OCI-LY1 (cell line): ENCODE measurements at regions not wholly inside any gene's neighbourhood (a gene's known extent, or its start where the extent isn't known, plus 50 kb on each side); places are given as distances from the start of the nearest gene placed in this dataset.

Experiments used
- H2AFZ ChIP-seq: fragments of 200-600 bp; sonication (generic), shearing (Covaris generic); 2 replicates; pipeline ENCODE4 v1.6.0; 2014; ENCODE audit warnings: antibody characterized with exemption, mild to moderate bottlenecking, low read length
- H3F3A ChIP-seq: fragments of 200-600 bp; sonication (generic), shearing (Covaris generic); 2 replicates; pipeline ENCODE4 v1.6.0; 2014; ENCODE audit warnings: mild to moderate bottlenecking, antibody characterized with exemption, low read length, moderate library complexity; ENCODE audit not compliant: insufficient read depth
- H3K27ac ChIP-seq: fragments of 200-600 bp; sonication (generic); 2 replicates; pipeline ENCODE4 v1.5.1; 2014; ENCODE audit warnings: low read length, mixed run types, mild to moderate bottlenecking, low read depth; ENCODE audit not compliant: poor library complexity, severe bottlenecking
- H3K27me3 ChIP-seq: fragments of 200-600 bp; sonication (generic); 2 replicates; pipeline ENCODE4 v1.6.0; 2014; ENCODE audit warnings: antibody characterized with exemption, mild to moderate bottlenecking, low read length, moderate library complexity; ENCODE audit not compliant: insufficient read depth
- H3K36me3 ChIP-seq: fragments of 200-600 bp; sonication (generic); 2 replicates; pipeline ENCODE4 v1.6.1; 2014; ENCODE audit warnings: mild to moderate bottlenecking, antibody characterized with exemption, low read length, moderate library complexity, mixed read lengths; ENCODE audit not compliant: insufficient read depth
- H3K4me1 ChIP-seq: fragments of 200-600 bp; sonication (generic); 2 replicates; pipeline ENCODE4 v1.5.1; 2014; ENCODE audit warnings: mild to moderate bottlenecking, low read length, moderate library complexity; ENCODE audit not compliant: insufficient read depth, severe bottlenecking
- H3K4me2 ChIP-seq: fragments of 200-600 bp; sonication (generic), shearing (Covaris generic); 2 replicates; pipeline ENCODE4 v1.6.1; 2014; ENCODE audit warnings: low read length
- H3K4me3 ChIP-seq: fragments of 200-600 bp; sonication (generic); 2 replicates; pipeline ENCODE4 v1.5.1; 2014; ENCODE audit warnings: low read length, low read depth, mild to moderate bottlenecking, mixed read lengths; ENCODE audit not compliant: poor library complexity, severe bottlenecking
- H3K79me2 ChIP-seq: fragments of 200-600 bp; shearing (Covaris generic); 2 replicates; pipeline ENCODE4 v1.6.1; 2016; ENCODE audit warnings: mixed run types, low read length, mixed read lengths; ENCODE audit not compliant: insufficient read depth
- H3K9ac ChIP-seq: fragments of 200-600 bp; sonication (generic), shearing (Covaris generic); 2 replicates; pipeline ENCODE4 v1.6.1; 2014; ENCODE audit warnings: mild to moderate bottlenecking, low read length, mixed read lengths
- H3K9me2 ChIP-seq: fragments of 200-600 bp; sonication (generic), shearing (Covaris generic); 2 replicates; pipeline ENCODE4 v1.6.1; 2014; ENCODE audit warnings: low read depth, mild to moderate bottlenecking, low read length, mixed read lengths
- H3K9me3 ChIP-seq: fragments of 200-600 bp; shearing (Covaris generic); 2 replicates; pipeline ENCODE4 v1.6.1; 2014; ENCODE audit warnings: low read length, mixed read lengths
- H4K20me1 ChIP-seq: fragments of 200-600 bp; sonication (generic), shearing (Covaris generic); 2 replicates; pipeline ENCODE4 v1.6.0; 2016; ENCODE audit warnings: mild to moderate bottlenecking, low read length; ENCODE audit not compliant: insufficient read depth
- EZH2 ChIP-seq: fragments of 200-600 bp; sonication (generic), shearing (Covaris generic); IDR thresholded peaks from 2 replicates; pipeline ENCODE4 v1.8.0; 2017; ENCODE audit warnings: borderline replicate concordance, mixed run types, mild to moderate bottlenecking, antibody characterized with exemption, low read length, moderate library complexity, mixed read lengths
- TF ChIP-seq, protein P1 (sequence below): fragments of 200-600 bp; sonication (generic), shearing (Covaris generic); IDR thresholded peaks from 2 replicates; pipeline ENCODE4 v1.5.1; 2017; ENCODE audit warnings: mild to moderate bottlenecking, antibody characterized with exemption, low read length, moderate library complexity, mixed read lengths

DNA sequence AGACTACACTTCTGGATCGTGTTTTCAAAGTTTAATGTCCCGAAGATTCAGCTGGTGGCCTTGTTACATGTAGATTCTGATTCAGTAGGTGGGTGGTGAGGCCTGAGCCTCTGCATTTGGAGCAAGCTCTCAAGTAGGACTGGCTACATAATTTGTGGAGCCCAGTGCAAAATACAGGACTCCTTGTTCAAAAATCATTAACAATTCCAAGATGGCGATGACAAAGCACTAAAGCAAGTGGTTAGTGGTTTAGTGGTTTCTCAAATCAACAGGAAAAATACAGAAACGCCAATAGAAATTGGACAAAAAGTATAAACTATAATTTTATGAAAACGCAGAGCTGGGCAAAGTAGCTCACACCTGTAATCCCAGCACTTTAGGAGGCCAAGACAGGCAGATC is 133.7 kb upstream of the STMND1 start:
- Histone ChIP-seq H3K79me2 (no peaks in the 10 kb centered on the region), H2AFZ (no peak overlapping the region), H3K9ac (no peak overlapping the region), H3F3A (no peaks in the 10 kb centered on the region), H3K27ac (no peak overlapping the region), H3K27me3 (0 out of 2 replicates have a peak, but pooled peaks cover 2% of the 10 kb centered on the region), H3K4me1 (no peaks in the 10 kb centered on the region), H3K4me2 (no peak overlapping the region), H3K36me3 (no peaks in the 10 kb centered on the region), H4K20me1 (no peaks in the 10 kb centered on the region), H3K9me3 (no peaks in the 10 kb centered on the region), H3K4me3 (no peak overlapping the region), H3K9me2 (no peaks in the 10 kb centered on the region)
- TF ChIP-seq, protein P1, sequence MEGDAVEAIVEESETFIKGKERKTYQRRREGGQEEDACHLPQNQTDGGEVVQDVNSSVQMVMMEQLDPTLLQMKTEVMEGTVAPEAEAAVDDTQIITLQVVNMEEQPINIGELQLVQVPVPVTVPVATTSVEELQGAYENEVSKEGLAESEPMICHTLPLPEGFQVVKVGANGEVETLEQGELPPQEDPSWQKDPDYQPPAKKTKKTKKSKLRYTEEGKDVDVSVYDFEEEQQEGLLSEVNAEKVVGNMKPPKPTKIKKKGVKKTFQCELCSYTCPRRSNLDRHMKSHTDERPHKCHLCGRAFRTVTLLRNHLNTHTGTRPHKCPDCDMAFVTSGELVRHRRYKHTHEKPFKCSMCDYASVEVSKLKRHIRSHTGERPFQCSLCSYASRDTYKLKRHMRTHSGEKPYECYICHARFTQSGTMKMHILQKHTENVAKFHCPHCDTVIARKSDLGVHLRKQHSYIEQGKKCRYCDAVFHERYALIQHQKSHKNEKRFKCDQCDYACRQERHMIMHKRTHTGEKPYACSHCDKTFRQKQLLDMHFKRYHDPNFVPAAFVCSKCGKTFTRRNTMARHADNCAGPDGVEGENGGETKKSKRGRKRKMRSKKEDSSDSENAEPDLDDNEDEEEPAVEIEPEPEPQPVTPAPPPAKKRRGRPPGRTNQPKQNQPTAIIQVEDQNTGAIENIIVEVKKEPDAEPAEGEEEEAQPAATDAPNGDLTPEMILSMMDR, result no peak
- no peak for TF ChIP-seq EZH2

DNA sequence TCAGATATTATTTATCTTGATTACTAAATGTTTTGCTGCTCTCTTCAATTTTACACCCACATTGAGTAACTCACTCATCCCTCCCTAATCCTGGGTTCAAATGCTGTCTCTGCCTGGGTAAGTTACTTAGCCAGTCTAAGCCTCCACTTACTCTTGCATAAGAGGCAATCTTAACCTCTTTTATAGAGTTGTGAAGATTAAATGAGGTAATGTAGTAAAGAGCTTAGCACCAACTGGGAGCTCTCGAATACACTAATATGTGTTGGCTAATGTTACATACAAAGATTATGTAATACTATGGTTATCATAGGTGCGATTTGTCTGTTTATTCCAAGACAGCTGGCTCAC is 134.4 kb upstream of the STMND1 start:
- Histone ChIP-seq H3K9ac (no peak overlapping the region), H3K4me2 (no peak overlapping the region), H3K4me3 (no peak overlapping the region), H3K27me3 (no peaks in the 10 kb centered on the region), H4K20me1 (no peaks in the 10 kb centered on the region), H3K9me2 (no peaks in the 10 kb centered on the region), H3F3A (no peaks in the 10 kb centered on the region), H2AFZ (no peak overlapping the region), H3K27ac (no peak overlapping the region), H3K36me3 (no peaks in the 10 kb centered on the region), H3K4me1 (no peaks in the 10 kb centered on the region), H3K79me2 (no peaks in the 10 kb centered on the region), H3K9me3 (no peaks in the 10 kb centered on the region)
- TF ChIP-seq, protein P1, result no peak
- TF ChIP-seq EZH2, result no peak

DNA sequence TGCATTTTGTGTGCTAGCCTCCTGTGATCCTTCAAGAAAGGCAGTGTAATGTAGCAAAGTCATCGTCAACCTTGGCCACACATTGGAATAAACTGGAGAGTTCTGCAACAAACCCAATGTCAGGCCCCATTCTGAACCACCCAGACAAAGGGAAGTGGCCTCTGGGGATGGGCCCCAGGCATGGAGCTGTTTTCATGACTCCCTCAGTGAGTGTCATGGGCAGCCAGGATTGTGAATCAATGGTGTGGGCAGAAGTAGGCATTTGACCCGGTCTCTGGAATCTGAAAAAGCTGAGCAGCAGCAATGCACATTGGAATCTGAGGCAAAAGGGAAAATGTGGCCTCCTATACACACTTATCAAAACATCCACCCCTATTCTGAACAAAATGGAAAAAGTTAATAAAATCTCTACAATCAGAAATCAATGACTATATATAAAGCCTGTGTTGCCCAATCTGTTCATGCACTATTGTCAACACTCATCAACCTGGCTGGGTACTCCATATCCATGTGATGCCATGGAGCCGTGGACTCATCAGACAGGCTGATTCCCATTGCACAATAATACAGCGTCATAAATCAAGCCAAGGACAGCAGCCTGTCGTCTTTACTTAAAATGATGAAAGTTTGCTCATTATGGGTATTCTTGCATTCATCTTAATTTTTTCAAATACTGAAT is 134.9 kb upstream of the STMND1 start:
- Histone ChIP-seq H3K9ac (no peak overlapping the region), H3K4me3 (no peak overlapping the region), H4K20me1 (no peaks in the 10 kb centered on the region), H3F3A (no peaks in the 10 kb centered on the region), H3K9me3 (no peaks in the 10 kb centered on the region), H3K27me3 (no peaks in the 10 kb centered on the region), H3K9me2 (no peaks in the 10 kb centered on the region), H3K4me1 (no peaks in the 10 kb centered on the region), H3K27ac (no peak overlapping the region), H3K36me3 (no peaks in the 10 kb centered on the region), H2AFZ (no peak overlapping the region), H3K79me2 (no peaks in the 10 kb centered on the region), H3K4me2 (no peak overlapping the region)
- TF ChIP-seq, protein P1, result no peak
- no peak for TF ChIP-seq EZH2
